Activated CD8-positive, alpha-beta memory T cell treated with anti-CD3 and anti-CD28 coated beads for 36 hours (primary cell): ENCODE measurements at regions not wholly inside any gene's neighbourhood (a gene's known extent, or its start where the extent isn't known, plus 50 kb on each side); places are given as distances from the start of the nearest gene placed in this dataset.
"Not testable (repeated sequence)": the region's sequence is repeated elsewhere in the genome, so short reads cannot be mapped to it uniquely, and the experiment has no call there.

Source experiments
- CTCF ChIA-PET: fragments of 350-600 bp; sonication (Branson Sonifier 250); formaldehyde crosslinking; loops from one replicate; lab custom pipeline; 2021; ENCODE audit warnings: antibody characterized with exemption; lab: Charles Lee
- POLR2A ChIA-PET: fragments of 350-600 bp; sonication (Branson Sonifier 250); formaldehyde crosslinking; loops from one replicate; lab custom pipeline; 2021; ENCODE audit warnings: antibody characterized with exemption; lab: Charles Lee

GRCh38 chr15:83335542-83335941 is 51.1 kb upstream of the BNC1 start:
- POLR2A ChIA-PET, CTCF ChIA-PET: not testable (repeated sequence)

GRCh38 chr15:83339396-83339795 is 54.9 kb upstream of the BNC1 start:
- POLR2A ChIA-PET: no interaction called here
- CTCF ChIA-PET: no interaction called here

GRCh38 chr15:83340087-83340486 is 55.6 kb upstream of the BNC1 start:
- ChIA-PET CTCF (no interaction called here), POLR2A (no interaction called here)

GRCh38 chr15:83346342-83346741 is 61.9 kb upstream of the BNC1 start:
- CTCF ChIA-PET: no interaction called here
- POLR2A ChIA-PET: no interaction called here

GRCh38 chr15:83352119-83352518 is 67.7 kb upstream of the BNC1 start:
- ChIA-PET CTCF (no interaction called here), POLR2A (no interaction called here)

GRCh38 chr15:83356501-83357399 is 72.3 kb upstream of the BNC1 start:
- ChIA-PET POLR2A (no interaction called here), CTCF (no interaction called here)

GRCh38 chr15:83358972-83359564 is 74.6 kb upstream of the BNC1 start:
- ChIA-PET CTCF (no interaction called here), POLR2A (no interaction called here)

GRCh38 chr15:83362706-83363105 is 78.2 kb upstream of the BNC1 start:
- CTCF ChIA-PET: no interaction called here

GRCh38 chr15:83364501-83364900 is 80.0 kb upstream of the BNC1 start:
- CTCF ChIA-PET: no interaction called here
- POLR2A ChIA-PET: interaction anchor here (0.6 kb wide), 1 partner anchor 1192 kb away, joined by 6 read pairs; no protein-coding TSS in a partner anchor

More at GRCh38 chr15:83362706-83363105, 78.2 kb upstream of the BNC1 start:
- POLR2A ChIA-PET: no interaction called here

GRCh38 chr15:83365370-83365938 is 81.0 kb upstream of the BNC1 start:
- ChIA-PET CTCF (no interaction called here), POLR2A (interaction anchor here (0.6 to 0.7 kb wide), 2 partner anchors 490 to 1193 kb away, joined by 4 to 6 read pairs; no protein-coding TSS in a partner anchor)

GRCh38 chr15:83372434-83372891 is 74.7 kb upstream of the SH3GL3 start:
- CTCF ChIA-PET: no interaction called here
- POLR2A ChIA-PET: no interaction called here

GRCh38 chr15:83378921-83379578 is 68.1 kb upstream of the SH3GL3 start:
- ChIA-PET CTCF (no interaction called here), POLR2A (no interaction called here)

- ChIA-PET CTCF (no interaction called here), POLR2A (no interaction called here)
Measured at GRCh38 chr15:83379579-83379959, 67.6 kb upstream of the SH3GL3 start.

- ChIA-PET CTCF (interaction anchor here (0.7 kb wide), 1 partner anchor 135 kb away, joined by 3 read pairs; no protein-coding TSS in a partner anchor), POLR2A (no interaction called here)
Measured at GRCh38 chr15:83380059-83380458, 67.1 kb upstream of the SH3GL3 start.

GRCh38 chr15:83380682-83381081 is 66.5 kb upstream of the SH3GL3 start:
- ChIA-PET CTCF (interaction anchor here (0.7 kb wide), 1 partner anchor 136 kb away, joined by 3 read pairs; no protein-coding TSS in a partner anchor), POLR2A (no interaction called here)

- POLR2A ChIA-PET, CTCF ChIA-PET: not testable (repeated sequence)
Measured at GRCh38 chr15:83383608-83384139, 63.5 kb upstream of the SH3GL3 start.

GRCh38 chr15:83396101-83396500 is 51.0 kb upstream of the SH3GL3 start:
- CTCF ChIA-PET: no interaction called here
- POLR2A ChIA-PET: no interaction called here
